Left lung (tissue), 4 donors: ENCODE measurements at regions not wholly inside any gene's neighbourhood (a gene's known extent, or its start where the extent isn't known, plus 50 kb on each side); places are given as distances from the start of the nearest gene placed in this dataset.
A peak's percentile ranks its signal among the peaks of the same experiment; 100 is the strongest.

ENCODE experiments used
- ATAC-seq: fragments of 200-7000 bp; cut with Tn5 transposase; one replicate; pipeline ENCODE4 v1.9.1; 2020; ENCODE audit warnings: moderate library complexity
- DNase-seq, 4 donors: peaks; one replicate each; pipeline ENCODE4 v3.0.0-alpha.2; 2013 to 2020
- H3K27ac ChIP-seq, 2 donors: fragments of 200-600 bp; sonication (generic) in 1 of 2; one replicate each; pipeline versions ENCODE4 v1.5.0 to v1.8.0; 2020 to 2021
- H3K27me3 ChIP-seq, 2 donors: fragments of 200-600 bp; sonication (generic) in 1 of 2; one replicate each; pipeline versions ENCODE4 v1.5.0 to v1.8.0; 2020 to 2021
- H3K36me3 ChIP-seq, 2 donors: fragments of 200-600 bp; sonication (generic) in 1 of 2; one replicate each; pipeline versions ENCODE4 v1.5.0 to v1.8.0; 2020 to 2021
- H3K4me1 ChIP-seq, 2 donors: fragments of 200-600 bp; one replicate each; pipeline ENCODE4 v1.8.0; 2021
- H3K4me3 ChIP-seq, 2 donors: fragments of 200-600 bp; sonication (generic) in 1 of 2; one replicate each; pipeline versions ENCODE4 v1.5.0 to v1.8.0; 2020 to 2021; ENCODE audit warnings: mild to moderate bottlenecking in 1 of 2
- H3K9me3 ChIP-seq, 2 donors: fragments of 200-600 bp; sonication (generic) in 1 of 2; one replicate each; pipeline versions ENCODE4 v1.5.0 to v1.8.0; 2020 to 2021
- intact Hi-C, 2 donors: fragments of 100-400 bp; cut with DNase I; formaldehyde crosslinking; loops; one replicate each; pipeline versions ENCODE4 v1.11.2 to v1.14.2; 2022
- TF ChIP-seq, protein P1 (sequence below), 2 donors: fragments of 200-600 bp; sonication (generic) in 1 of 2; IDR thresholded peaks; one replicate each; pipeline versions ENCODE4 v1.5.0 to v1.8.0; 2021; ENCODE audit warnings: antibody characterized with exemption in 2 of 2
- donor health status: DM: no; HTN: yes; CAD: no.
- donor health status: DM: no; HTN: no; CAD: no.

GRCh38 chrX:34299451-34299967, 167.4 kb upstream of the FAM47A start:
- intact Hi-C loops = no loop called here
- no peaks in the 10 kb centered on the region for H3K4me1 ChIP-seq
- no peak for ATAC-seq
- H3K9me3 ChIP-seq = peaks cover 0 to 2% of the 10 kb centered on the region in 2 donors
- H3K4me3 ChIP-seq = no peak overlapping the region
- TF ChIP-seq, protein P1, sequence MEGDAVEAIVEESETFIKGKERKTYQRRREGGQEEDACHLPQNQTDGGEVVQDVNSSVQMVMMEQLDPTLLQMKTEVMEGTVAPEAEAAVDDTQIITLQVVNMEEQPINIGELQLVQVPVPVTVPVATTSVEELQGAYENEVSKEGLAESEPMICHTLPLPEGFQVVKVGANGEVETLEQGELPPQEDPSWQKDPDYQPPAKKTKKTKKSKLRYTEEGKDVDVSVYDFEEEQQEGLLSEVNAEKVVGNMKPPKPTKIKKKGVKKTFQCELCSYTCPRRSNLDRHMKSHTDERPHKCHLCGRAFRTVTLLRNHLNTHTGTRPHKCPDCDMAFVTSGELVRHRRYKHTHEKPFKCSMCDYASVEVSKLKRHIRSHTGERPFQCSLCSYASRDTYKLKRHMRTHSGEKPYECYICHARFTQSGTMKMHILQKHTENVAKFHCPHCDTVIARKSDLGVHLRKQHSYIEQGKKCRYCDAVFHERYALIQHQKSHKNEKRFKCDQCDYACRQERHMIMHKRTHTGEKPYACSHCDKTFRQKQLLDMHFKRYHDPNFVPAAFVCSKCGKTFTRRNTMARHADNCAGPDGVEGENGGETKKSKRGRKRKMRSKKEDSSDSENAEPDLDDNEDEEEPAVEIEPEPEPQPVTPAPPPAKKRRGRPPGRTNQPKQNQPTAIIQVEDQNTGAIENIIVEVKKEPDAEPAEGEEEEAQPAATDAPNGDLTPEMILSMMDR (IDR thresholded peaks at IDR 0.05) = no peak
- no peak overlapping the region for H3K27ac ChIP-seq
- no peaks in the 10 kb centered on the region for H3K27me3 ChIP-seq
- H3K36me3 ChIP-seq = no peaks in the 10 kb centered on the region
- DNase-seq = no peak

DNA sequence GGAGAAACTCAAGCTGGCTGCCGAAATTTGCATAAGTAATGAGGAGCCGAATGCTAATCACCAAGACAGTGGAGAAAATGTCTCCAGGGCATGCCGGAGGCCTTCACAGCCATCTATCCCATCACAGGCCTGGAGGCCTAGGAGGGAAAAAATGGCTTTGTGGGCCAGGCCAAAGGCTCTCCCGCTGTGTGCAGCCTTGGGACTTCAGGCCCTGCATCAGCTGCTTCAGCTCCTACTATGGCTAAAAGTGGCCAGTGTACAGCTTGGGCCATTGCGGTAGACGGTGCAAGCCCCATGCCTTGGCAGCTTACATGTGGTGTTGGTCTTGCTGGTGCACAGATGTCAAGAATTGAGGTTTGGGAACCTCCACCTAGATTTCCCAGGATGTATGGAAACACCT, 162.6 kb upstream of the FAM47A start:
- TF ChIP-seq, protein P1 (IDR thresholded peaks at IDR 0.05) = no peak
- H3K4me3 ChIP-seq = no peak overlapping the region
- H3K27ac ChIP-seq = no peak overlapping the region
- no peaks in the 10 kb centered on the region for H3K36me3 ChIP-seq
- H3K9me3 ChIP-seq = peaks cover 0 to 2% of the 10 kb centered on the region in 2 donors
- H3K27me3 ChIP-seq = no peaks in the 10 kb centered on the region
- H3K4me1 ChIP-seq = no peaks in the 10 kb centered on the region
- no peak for ATAC-seq
- DNase-seq = no peak
- intact Hi-C loops = no loop called here

DNA sequence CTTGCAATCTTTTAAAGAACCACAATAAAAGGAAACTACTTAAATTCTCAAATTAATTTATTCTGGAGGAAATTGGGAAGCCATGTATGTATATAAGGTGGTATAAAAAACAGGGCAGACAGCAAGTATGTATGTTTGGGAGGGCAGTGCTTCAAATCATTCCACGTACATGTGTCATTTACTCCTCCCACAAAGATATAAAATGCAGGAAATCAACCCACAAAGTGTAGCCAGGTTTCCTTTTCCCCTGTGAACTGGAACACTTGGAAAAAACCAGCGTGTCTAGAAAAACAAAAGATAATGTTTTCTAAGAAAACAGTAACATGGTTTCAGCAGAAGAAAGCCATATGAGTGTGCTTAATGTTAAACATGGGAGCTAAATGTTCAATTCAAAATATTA, 156.7 kb upstream of the FAM47A start:
- no peak for ATAC-seq
- H3K27ac ChIP-seq = no peak overlapping the region
- H3K4me1 ChIP-seq = no peaks in the 10 kb centered on the region
- H3K9me3 ChIP-seq = no peaks in the 10 kb centered on the region
- no peak for DNase-seq
- TF ChIP-seq, protein P1 (IDR thresholded peaks at IDR 0.05) = no peak
- H3K4me3 ChIP-seq = no peak overlapping the region
- intact Hi-C loops = no loop called here
- H3K27me3 ChIP-seq = no peaks in the 10 kb centered on the region
- no peaks in the 10 kb centered on the region for H3K36me3 ChIP-seq

GRCh38 chrX:34279866-34280560, 147.9 kb upstream of the FAM47A start:
- TF ChIP-seq, protein P1 (IDR thresholded peaks at IDR 0.05) = no peak
- Histone ChIP-seq H3K36me3 (no peaks in the 10 kb centered on the region), H3K4me3 (no peak overlapping the region), H3K27me3 (no peaks in the 10 kb centered on the region), H3K27ac (no peak overlapping the region), H3K4me1 (no peaks in the 10 kb centered on the region), H3K9me3 (no peaks in the 10 kb centered on the region)
- no peak for DNase-seq
- no peak for ATAC-seq
- intact Hi-C loops = no loop called here

DNA sequence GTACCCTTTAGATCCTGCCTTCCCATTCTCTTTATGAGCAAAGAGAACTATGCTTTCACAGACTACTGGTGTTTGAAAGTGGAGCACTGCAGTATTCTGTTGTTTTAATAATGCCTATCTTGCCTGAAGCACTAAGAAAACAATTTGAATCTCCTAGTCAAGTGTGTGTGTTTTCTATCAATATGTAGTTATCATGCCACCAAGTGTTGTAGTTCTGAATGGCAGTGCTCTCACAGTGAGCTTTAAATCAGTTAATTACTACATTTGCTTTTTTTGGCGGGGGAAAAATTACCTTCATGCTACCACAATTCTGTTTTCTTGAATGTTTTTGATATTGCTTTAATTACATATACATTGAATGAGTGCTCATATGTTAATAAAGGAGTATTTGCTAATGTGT, 143.6 kb upstream of the FAM47A start:
- no peak overlapping the region for H3K4me3 ChIP-seq
- no peaks in the 10 kb centered on the region for H3K9me3 ChIP-seq
- peak in 1 of 4 donors; percentile 5 for DNase-seq
- ATAC-seq = no peak
- intact Hi-C loops = no loop called here
- no peaks in the 10 kb centered on the region for H3K4me1 ChIP-seq
- no peak overlapping the region for H3K27ac ChIP-seq
- TF ChIP-seq, protein P1 (IDR thresholded peaks at IDR 0.05) = no peak
- H3K36me3 ChIP-seq = no peaks in the 10 kb centered on the region
- no peaks in the 10 kb centered on the region for H3K27me3 ChIP-seq
